GM12874 (cell line): ENCODE measurements at regions not wholly inside any gene's neighbourhood (a gene's known extent, or its start where the extent isn't known, plus 50 kb on each side); places are given as distances from the start of the nearest gene placed in this dataset.

Experiments used
- CTCF ChIP-seq: IDR thresholded peaks from 2 replicates; pipeline ENCODE4 v1.5.1; 2011; ENCODE audit warnings: low read depth, mild to moderate bottlenecking, control low read depth, low read length, moderate library complexity; ENCODE audit not compliant: insufficient read depth

GRCh38 chr7:114073701-114074100, 154.9 kb upstream of the PPP1R3A start:
- TF ChIP-seq CTCF = no peak

GRCh38 chr7:114070246-114070645, 151.4 kb upstream of the PPP1R3A start:
- no peak for TF ChIP-seq CTCF

- no peak for TF ChIP-seq CTCF
Observed at GRCh38 chr7:114062810-114063209, 144.0 kb upstream of the PPP1R3A start.

DNA sequence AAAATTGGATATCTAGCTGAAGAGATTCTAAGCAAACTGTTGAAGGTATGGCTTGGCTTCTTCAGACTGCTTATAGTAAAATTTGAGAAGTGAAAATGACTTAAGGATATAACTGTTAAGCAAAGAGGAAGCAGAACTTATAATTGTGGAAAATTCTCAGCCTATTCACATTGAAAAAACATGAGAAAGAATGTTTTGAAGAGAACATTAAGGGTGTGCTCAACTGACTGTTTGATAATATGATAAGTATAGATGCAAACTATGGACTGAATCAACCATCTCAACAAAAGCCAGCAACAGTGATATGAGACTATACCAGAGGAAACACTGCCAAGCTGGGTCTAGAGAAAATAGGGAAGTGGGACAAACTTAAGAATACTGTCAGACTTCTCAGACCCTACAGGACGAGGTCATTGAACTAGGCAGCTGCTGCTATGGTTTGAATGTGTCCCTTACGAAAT, 133.1 kb upstream of the PPP1R3A start:
- TF ChIP-seq CTCF = no peak

GRCh38 chr7:114050571-114050970, 131.8 kb upstream of the PPP1R3A start:
- no peak for TF ChIP-seq CTCF

- no peak for TF ChIP-seq CTCF
Observed at GRCh38 chr7:114048386-114049235, 129.8 kb upstream of the PPP1R3A start.

DNA sequence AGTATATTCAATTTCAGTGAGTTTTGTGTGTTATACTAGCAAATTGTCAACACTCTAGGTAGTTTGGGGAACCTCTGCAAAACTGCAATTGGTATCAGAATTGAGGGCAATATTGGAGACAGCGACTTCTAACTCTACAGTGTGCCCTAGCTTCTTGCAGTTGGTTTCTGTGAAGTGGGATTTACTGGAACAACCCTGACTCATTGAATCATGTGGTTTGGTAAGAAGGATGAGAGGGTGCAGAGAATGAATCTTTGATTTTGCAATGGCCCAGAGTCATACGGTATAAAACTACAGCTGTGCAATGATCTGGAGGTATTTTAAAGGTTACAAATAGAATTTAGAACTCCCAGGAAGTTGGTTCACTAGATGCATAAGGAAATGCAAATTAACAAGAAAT, 129.1 kb upstream of the PPP1R3A start:
- no peak for TF ChIP-seq CTCF
